CD4-positive, alpha-beta T cell treated with Interleukin-6 for 4 hours (primary cell): ENCODE measurements at regions not wholly inside any gene's neighbourhood (a gene's known extent, or its start where the extent isn't known, plus 50 kb on each side); places are given as distances from the start of the nearest gene placed in this dataset.

Experiments used
- DNase-seq: peaks from one replicate; pipeline ENCODE4 v3.0.0-alpha.2; 2020; ENCODE audit warnings: mixed read lengths

DNA sequence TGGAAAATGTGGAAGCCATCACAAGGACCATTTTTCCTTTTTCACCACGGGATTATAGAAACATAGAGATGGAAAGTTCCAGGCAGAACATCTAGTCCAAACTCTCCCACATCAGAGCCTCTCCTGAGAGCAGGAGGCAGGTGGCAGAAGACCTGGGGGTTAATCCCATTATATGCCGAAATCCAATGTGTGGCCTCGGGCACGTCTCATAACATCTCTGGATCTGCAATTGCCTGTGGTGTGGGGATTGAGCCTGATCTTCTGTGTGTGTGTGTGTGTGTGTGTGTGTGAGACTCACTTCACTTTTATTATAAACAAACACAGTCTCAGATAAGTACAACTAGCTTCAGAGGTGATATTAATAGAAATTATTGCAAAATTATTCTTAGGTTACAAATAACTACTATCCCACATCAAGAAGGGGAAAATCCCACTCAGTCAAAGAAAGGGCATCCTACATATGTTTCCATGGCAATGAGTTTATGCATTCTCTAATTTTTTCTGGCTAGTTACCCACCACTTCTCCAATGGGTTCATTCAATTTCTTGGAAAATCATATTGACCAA is 199.1 kb downstream of the FOXL1 start:
- DNase-seq, result no peak

DNA sequence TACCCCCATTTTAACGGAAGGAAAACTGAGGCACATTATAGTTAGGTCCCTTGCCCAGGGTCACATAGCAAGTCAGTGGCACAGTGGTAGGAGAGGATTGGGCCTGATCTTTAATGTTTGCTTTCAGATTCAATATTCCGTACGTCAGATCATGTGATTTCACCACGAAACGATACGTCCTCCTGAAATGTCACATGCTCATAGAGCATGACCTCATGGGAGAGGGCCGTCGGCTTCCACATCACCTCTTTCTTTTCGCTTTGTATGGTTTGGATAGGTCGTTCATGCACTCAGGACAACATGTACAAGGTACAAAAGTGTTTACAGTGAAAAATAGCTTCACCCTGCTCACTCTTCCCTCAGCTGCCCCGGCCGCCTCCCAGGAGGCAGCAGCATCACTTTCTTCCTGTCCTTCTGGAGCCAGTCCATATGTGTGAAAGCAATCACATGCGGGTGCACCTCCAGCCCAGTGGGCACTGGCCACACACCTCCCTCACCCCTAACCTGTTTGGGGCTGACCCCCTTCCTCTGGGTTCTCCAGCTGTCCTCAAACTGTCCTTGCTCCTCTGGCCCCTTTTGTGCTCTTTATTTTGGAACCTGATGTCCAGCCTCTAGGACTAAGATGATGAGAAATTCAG is 199.9 kb downstream of the FOXL1 start:
- no peak for DNase-seq

DNA sequence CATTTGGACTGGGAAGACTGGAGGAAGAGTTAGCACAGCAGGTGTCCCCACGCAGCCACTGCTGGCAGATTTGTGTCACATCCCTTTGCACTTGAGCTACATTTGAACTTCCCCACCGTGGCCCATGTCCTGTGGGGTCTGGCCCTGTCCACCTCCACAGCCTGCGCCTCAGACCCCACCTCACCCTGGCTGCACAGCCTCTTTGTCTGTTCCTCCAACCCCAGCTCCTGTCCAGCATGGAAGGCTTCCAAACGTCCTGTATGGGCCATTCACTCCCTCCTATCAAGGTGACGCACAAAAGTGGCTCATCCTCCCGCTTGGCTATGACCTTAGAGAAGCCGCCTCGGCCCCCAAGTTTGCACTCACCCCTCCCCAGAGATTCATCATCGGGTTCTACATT is 200.6 kb downstream of the FOXL1 start:
- no peak for DNase-seq

DNA sequence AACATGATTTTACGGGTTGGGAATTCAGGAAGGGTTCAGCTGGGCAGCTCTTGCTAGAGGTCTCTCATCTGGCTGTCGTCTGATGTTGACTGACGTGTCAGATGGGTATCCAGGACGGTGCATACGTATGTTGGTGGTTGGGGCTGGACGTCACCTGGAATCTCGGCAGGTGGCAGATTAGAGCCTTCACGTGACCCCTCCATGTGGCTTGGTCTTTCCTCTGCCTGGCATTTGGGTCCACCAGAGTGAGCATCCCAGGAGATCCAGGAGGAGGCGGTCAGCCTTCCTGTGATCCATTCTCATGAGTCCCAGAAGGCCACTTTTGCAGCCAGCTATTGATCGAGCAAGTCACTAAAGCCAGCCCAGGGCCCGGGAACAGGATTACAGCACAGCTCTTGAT is 202.7 kb downstream of the FOXL1 start:
- DNase-seq, result no peak

DNA sequence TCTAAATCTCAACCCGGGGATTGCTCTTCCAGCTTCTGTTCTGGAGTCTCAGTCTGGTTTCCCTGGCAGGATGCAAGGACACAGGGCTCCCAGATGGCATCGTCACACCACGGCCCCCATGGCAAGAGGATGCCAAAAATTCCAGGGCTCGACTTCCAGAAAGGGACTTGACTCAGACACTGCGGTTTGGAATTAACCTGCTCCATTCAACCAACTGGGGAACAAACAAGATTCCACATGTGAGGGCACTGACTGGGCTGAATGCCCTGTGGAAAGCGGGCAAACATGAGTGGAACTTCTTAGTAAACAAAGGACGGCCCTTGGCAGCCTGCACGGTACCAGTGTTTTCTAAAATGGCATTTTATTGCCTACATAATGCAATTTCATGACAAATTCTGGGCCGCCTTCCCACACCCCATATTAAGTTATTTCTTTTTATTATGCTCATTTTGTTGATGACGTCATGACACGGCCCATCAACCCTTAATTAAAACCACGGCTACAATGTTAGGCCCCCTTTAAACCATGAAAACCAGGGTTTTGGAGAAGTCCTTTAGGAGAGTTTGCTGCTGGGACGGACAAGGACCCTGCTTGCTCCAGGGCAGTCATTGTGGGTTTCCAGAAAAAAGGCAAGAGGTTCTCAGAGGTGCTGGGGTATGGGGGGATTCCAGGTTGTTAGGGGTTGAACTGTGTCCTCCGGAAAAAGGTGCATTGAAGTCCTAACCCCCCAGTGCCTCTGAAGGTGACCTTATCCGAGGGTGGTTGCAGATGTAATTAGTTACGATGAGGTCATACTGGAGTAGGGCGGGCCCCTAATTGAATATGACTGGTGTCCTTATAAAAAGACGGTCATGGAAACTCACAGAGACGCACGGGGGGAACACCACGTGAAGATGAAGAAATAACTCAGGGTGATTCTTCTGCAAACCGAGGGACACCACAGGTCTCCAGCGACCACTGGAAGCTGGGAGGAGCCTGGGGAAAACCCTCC is 205.6 kb downstream of the FOXL1 start:
- DNase-seq, result no peak

DNA sequence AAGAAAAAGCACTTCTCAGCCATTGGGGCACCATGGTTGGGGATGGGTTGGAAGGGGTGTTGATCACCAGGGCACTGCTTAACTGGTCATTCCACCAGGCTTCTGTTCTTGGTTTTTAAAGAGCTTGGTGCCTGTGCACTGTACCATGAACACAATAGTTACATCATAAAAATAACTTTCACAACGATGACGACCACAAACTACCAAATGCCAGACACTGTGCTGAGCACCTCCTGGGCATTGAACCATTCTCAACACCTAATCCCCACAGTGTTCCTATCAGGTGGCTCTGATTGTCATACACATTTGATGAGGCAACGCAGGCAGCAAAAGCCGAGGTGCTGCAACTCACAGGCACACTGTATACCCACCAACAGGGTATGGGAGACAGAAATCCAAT is 208.0 kb downstream of the FOXL1 start:
- DNase-seq, result no peak

DNA sequence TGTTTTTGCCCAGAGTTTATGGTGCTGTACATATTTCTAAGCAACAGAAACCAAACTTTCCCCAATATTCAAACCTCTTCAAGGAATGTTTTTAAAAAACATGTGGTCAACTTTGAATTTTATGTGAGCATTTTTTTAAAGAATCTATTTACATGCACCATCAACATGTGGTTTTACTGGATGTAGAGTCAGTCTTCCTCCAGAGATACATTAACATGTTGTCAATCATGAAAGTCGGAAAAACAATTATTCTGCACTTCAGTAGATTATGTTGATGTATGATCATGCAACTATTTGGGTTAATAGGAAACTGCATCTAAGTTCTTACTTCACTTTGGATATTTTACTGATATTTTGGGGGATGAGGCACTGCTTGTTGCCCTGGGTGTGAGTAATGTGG is 208.6 kb downstream of the FOXL1 start:
- no peak for DNase-seq

DNA sequence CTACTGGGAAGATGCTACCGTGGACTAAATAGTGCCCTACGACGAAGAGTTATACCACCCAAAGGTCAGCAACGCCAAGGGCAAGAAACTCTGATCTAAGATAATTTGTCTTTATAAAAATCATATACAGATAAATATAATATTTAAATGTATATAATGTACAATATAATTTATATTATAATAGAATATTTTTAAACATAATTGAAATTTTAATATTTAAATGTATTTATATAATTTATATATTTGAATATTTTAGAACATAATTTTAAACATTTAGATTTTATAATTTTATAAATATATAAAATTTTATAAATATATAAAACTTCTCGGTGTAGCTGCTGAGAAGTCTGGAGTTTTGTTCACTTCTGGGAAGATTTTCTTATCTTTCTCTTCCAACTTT is 209.2 kb downstream of the FOXL1 start:
- no peak for DNase-seq

DNA sequence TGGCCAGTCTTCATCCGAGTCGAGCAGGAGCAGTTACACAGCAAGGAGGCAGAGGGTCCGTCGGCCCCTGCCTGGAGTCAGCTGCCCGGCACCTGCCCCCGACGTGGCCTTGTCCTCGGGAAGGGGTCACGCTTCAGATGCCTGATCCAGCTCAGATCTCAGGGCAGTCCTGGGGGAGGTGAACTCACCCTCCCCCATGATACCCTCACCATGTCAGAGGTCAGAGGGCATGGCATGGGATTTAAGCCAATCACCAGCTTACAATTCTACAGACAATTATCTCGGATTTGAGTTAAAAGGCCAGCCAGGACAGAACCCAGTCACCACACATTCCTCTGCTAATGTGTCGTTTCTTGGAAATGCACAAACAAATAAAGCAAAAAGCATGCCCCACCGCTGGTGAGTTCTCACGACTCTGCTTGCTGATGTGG is 211.3 kb downstream of the FOXL1 start:
- DNase-seq, result no peak

DNA sequence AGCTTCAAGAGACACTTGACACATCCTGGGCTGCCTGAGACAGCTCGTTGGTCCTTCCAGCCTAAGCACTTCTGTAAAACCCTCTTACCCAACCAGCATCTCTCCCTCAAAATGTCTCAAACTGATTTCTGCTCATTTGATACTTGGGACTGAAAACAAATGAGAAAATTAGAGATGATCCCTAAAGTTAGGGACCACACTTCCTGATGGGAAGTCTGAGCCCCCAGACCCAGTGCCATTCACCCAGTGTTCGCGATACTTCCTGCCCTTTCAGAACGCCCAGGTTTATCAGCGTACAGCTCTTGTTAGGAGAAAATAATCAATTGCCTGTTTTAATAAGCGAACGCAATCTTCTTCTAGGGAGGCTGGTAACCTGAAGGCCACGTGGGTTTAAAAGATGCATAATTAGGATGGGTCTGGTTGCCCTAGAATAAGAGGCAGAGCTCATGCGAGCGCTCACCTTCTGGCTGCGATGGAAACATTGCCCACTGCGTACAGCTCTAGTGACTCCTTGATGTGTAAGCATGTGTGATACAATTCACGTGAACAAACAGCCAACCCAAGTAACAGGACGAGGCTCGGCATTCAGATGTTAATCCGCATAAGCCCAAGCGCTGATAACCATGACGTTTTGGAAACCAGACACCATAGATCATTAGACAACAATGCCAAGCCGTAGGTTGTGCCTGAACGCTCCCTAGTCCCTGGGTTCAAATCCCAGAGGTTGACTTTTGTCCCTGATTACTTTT is 213.1 kb downstream of the FOXL1 start:
- DNase-seq, result no peak

DNA sequence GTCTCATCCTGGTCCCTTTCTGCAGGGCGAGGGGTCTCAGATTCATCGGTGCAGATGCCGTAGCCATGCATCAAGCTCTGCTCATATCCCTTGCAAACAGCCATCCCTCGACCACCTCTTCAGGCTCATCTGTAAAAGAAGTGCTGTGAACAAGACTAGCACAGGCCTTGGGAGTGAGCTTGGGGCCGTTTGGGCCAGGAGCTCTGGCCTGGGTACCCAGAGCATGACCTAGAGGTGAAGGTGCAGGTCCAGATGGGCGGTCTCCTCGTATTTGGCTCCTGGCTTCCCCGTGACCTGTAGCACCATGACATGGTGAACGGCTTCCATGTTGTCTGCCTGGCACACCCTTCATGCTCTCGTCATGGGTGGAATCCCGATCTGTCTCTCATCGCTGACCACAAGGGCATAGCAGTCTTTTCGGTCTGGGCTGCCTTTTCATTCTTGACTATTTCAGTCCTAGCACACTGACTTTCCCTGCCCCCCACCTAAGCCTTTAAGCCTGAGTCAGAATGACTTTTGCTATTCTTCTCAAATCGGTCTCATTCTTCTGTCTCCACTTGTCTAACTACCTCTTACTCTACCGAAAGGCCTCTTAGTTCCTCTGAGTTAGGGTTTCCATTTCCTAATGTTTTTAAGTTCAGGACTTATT is 216.0 kb downstream of the FOXL1 start:
- DNase-seq, result no peak

DNA sequence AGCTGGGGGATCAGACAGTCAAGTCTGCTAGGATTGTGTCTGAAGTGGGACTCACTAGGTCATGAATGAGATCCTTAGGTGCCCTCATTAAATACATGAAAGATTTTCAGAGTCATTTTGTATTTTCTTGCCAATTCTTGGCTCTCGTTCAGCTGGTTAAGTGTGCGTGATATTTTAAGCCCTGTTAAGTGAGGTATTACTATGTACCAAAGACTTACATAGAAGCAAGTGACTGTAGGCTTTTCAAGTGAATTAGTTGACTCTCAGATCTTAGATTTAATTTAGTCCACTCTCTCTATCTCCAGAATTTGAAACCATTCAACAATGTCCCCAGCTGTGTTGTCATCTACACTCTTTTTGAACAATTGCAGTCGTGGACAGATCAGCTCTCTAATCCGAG is 219.4 kb downstream of the FOXL1 start:
- no peak for DNase-seq

DNA sequence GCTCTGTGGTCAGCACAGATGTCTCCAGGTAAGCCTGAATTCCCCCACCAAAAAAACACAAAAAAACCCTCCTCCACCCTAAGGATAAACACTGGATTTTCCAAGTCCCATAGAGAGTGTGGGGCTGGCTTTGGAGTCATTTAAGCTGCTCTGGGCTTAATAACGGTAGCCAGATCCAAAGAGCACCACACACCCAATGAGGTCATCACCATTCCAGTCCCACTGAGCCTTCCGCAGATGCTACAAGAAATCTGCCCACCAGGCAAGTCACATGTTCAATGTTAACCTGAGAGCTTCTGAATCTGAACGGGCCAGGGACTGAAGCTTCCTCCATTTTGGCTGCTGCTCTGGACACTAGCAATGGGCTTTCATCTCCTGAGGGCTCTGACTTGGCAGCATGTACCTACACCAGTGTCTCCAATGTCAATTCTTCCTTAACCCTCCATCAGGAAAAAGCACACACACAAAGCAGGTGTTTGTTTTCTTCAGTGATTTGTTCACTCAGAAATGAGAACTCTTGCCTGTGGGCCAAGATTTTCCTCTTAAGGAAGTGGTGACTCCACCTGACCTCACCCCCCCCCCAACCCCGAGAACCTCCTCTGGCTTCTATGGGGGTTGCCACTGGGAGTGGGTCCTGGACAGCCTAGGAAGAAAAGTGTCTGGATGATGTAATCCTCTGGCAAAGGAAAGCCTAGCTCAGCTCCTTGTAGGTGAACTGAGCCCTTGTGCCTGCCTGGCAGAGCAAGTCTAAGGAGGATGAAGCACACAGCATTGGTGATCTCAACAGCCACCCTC is 220.1 kb downstream of the FOXL1 start:
- DNase-seq, result no peak

DNA sequence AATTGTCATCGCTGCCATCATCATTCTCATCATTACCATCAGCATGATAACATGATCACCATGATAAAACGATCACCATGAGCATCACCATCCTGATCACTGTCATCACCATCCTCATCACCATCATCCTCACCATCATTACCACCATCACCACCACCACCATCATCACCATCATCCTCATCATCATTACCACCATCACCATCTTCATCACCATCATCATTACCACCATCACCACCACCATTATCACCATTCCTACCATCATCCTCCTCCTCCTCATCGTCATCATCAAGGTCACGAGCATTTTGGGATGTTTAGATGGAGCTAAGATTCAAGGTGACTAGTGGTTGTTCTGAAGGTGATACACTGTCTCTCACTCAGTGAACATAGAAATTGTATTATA is 221.0 kb downstream of the FOXL1 start:
- DNase-seq, result no peak

DNA sequence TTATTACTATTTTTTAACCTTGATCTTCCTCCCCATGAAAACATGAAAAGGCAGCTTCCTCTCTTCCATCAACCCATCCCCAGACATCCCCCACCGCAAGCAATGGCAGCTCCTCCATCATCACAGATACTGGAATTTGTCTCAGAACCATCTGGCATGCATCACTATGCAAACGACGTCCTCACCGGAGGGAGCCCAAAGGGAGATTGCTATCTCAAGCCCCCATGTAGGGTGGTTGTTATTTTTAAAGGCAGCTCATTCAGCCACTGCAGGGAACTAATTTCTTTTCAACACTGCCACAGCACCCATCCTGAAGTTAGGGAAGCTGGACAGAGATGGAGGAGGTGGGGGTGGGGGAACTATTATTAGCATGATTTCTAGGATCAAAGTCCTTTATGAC is 222.5 kb downstream of the FOXL1 start:
- no peak for DNase-seq

DNA sequence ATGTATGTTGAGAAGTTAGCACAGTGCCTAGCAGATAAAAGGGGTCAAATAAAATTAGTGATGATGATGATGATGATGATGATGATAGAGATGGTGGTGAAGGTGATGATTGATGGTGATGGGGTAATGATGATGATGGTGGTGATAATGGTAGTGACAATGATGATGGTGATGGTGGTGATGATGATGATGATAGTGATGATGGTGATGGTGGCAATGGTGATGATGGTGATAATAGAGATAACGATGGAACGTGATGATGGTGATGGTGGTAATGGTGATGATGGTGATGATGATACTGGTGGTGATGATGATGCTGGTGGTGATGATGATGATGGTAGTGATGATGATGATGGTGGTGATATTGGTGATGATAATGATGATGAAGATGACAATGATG is 223.7 kb downstream of the FOXL1 start:
- no peak for DNase-seq

DNA sequence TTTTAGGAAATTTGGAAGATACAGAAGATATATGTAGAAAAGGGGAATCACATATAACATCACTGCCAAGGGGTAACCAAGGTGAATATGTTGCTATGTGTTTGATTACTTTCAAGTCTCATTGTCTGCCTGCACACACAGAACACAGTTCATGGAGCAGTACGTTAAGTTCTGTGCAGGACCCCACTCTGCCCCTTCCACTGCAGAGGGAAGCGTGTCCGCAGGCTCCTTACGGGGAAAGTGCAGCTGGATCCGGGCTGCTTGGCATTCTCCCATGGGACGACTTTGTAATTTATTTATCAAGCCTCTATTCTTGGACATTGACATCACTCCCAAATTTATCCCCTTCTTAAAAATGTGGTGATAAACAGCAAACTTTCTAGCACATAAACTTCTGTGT is 226.8 kb downstream of the FOXL1 start:
- DNase-seq, result no peak

DNA sequence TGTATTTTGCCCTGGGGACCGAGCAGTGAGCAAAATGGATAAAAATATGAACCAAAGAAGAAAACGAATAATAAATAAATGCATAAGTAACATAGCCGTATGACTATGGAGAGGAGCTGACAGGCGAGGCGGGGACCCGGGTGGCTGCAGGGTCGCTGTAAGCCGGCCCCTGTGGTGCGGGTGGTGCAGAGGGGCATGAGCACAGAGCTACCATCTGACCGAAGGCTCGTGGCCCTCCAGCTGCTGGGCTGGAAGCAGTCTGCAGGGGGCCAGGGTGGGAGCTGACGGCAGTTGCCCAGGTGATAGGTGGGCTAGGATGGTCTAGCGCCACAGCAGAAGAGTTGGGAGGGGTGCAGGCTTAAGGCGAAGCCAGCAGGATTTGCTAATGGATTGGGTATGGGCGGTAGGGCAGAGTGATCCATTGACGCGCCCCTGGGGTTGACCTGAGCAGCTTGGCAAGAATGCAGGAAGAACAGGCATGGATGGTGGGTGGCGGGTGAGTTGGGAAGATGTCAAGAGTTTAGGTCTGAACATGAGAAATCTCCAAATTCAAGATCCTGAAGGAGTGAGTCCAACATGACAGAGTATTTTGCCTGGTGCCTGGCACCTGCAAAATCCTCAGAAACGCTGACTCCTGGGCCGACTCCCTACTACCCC is 228.0 kb downstream of the FOXL1 start:
- DNase-seq, result no peak

DNA sequence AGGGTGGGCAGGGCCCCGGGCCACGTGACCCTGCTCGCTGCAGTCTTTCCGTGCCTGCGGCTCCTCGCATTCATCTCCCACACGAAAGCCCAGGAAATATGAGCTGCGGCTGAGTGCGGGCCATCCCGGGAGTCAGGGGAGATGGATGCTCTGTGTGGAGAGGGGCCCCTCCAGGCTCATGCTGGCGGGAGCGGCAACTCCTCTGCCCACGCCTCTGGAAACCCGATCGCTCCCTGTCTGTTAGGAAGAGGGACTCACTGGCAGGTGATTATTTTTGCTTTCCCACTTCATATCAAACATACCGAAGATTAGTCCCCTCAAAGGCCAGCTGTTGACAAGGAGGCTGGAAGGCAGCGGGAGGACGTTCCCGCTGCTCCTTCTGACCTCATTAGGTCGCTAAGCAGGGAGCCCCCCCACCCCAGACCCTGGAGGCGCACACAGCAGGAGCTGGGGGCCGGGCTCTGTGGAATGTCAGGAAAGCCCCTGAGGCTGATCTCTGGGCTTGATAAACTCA is 228.5 kb downstream of the FOXL1 start:
- no peak for DNase-seq

DNA sequence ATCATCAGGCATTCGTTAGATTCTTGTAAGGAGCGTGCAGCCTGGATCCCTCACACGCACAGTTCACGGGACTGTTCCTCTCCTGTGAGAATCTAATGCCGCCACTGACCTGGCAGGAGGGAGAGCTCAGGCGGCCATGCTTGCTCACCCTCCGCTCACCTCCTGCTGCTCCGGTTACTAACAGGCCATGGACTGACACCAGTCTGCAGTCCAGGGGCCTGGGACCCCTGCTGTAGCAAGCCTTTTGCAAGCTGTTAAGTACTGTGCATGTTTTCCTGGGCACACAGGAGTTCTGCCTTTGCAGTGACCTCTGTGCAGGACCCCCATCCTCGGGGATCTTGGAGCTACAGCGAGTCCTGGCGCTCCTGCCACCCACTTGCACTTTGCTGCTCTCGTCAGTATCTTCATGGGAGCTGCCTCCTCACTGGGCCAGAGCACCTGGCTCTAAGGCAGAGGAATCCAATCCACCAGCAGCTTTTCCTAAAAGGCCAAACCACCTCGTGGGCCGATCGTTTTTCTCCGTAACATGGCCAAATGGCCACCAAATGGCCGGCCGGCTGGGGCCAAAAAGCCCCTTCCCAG is 230.6 kb downstream of the FOXL1 start:
- no peak for DNase-seq
